ENCODE measurements at regions not wholly inside any gene's neighbourhood (a gene's known extent, or its start where the extent isn't known, plus 50 kb on each side); places are given as distances from the start of the nearest gene placed in this dataset.
"Not testable (repeated sequence)": the region's sequence is repeated elsewhere in the genome, so short reads cannot be mapped to it uniquely, and the experiment has no call there.

GRCh38 chr9:31045810-31046209, 1338.6 kb upstream of the ACO1 start:
- FAIRE-seq (no peak), DNase-seq (ENCODE audit: extremely low read depth in 1 of 4, low spot score in 3 of 4) (no peak), ATAC-seq (no peak)
- POLR2A ChIA-PET, result no interaction called here
- BruUV-seq (replicated peaks), result no TSS peak
- H2AFZ ChIP-seq (ENCODE audit: low read depth, low read length), result no peak overlapping the region
- TF ChIP-seq HIVEP1 (CRISPR knock-in tag; IDR thresholded peaks at IDR 0.05) (no peak), MYBL2 (IDR thresholded peaks at IDR 0.05; ENCODE audit: low read depth) (no peak), MYBL2 (CRISPR knock-in tag; IDR thresholded peaks at IDR 0.05; ENCODE audit: borderline replicate concordance) (no peak), KDM5B (IDR thresholded peaks at IDR 0.05; ENCODE audit: insufficient replicate concordance, low read depth, low read length) (no peak), TSHZ1 (CRISPR knock-in tag; IDR thresholded peaks at IDR 0.05) (no peak), ZNF134 (CRISPR knock-in tag; conservative IDR thresholded peaks at IDR 0.05) (no peak), ZKSCAN3 (CRISPR knock-in tag; IDR thresholded peaks at IDR 0.05) (no peak), YBX1 (IDR thresholded peaks at IDR 0.05) (no peak), CHAMP1 (IDR thresholded peaks at IDR 0.05) (no peak)
- no CpG with 5 or more reads among the region's 1 CpG for WGBS (ENCODE audit: insufficient coverage, low coverage, missing lambda C conversion rate)
- no peak overlapping the region for H3K9ac ChIP-seq (ENCODE audit: insufficient read depth in 1 of 2, low read depth in 2 of 2, low read length in 2 of 2)
- H4K20me1 ChIP-seq (replicated peaks; ENCODE audit: control insufficient read depth, insufficient read depth, low read length), result no peaks in the 10 kb centered on the region
- in situ Hi-C loops (cut with MboI) (no loop called here), intact Hi-C loops (cut with micrococcal nuclease) (no loop called here)
- no peaks in the 10 kb centered on the region for H3K79me2 ChIP-seq (ENCODE audit: control insufficient read depth, insufficient read depth, low read length)
- H3K4me3 ChIP-seq, result no peak overlapping the region
- H3K4me1 ChIP-seq (replicated peaks in 1 of 2; ENCODE audit: control insufficient read depth in 2 of 2, insufficient read depth in 2 of 2, low read length in 2 of 2), result no peaks in the 10 kb centered on the region
- no peaks in the 10 kb centered on the region for H3K36me3 ChIP-seq (ENCODE audit: control insufficient read depth, insufficient read depth, low read length)
- no peaks in the 10 kb centered on the region for H3K9me1 ChIP-seq (ENCODE audit: control insufficient read depth, insufficient read depth, low read length)
- H3K27me3 ChIP-seq (ENCODE audit: control insufficient read depth in 2 of 2, insufficient read depth in 2 of 2, low read length in 2 of 2), result no peaks in the 10 kb centered on the region
- CTCF ChIA-PET (ENCODE audit: low intra/inter-chr PET ratio), result no interaction called here
- H3K9me3 ChIP-seq (replicated peaks; ENCODE audit: control insufficient read depth, insufficient read depth, low read depth, low read length), result no peaks in the 10 kb centered on the region
- H3K4me2 ChIP-seq (ENCODE audit: insufficient read depth, low read length), result no peak overlapping the region
- H3K27ac ChIP-seq (ENCODE audit: extremely low read depth, low read depth, low read length), result no peak overlapping the region

GRCh38 chr9:31061592-31061991, 1322.9 kb upstream of the ACO1 start:
- H3K4me2 ChIP-seq (ENCODE audit: insufficient read depth, low read length); DNase-seq (ENCODE audit: extremely low read depth in 1 of 4, low spot score in 3 of 4); H3K4me1 ChIP-seq (replicated peaks in 1 of 2; ENCODE audit: control insufficient read depth in 2 of 2, insufficient read depth in 2 of 2, low read length in 2 of 2); H3K9me3 ChIP-seq (replicated peaks; ENCODE audit: control insufficient read depth, insufficient read depth, low read depth, low read length); ATAC-seq; BruUV-seq (replicated peaks); H2AFZ ChIP-seq (ENCODE audit: low read depth, low read length); intact Hi-C loops (cut with micrococcal nuclease); POLR2A ChIA-PET; H3K9me1 ChIP-seq (ENCODE audit: control insufficient read depth, insufficient read depth, low read length); H4K20me1 ChIP-seq (replicated peaks; ENCODE audit: control insufficient read depth, insufficient read depth, low read length); CTCF ChIA-PET (ENCODE audit: low intra/inter-chr PET ratio); H3K27me3 ChIP-seq (ENCODE audit: control insufficient read depth in 2 of 2, insufficient read depth in 2 of 2, low read length in 2 of 2); H3K36me3 ChIP-seq (ENCODE audit: control insufficient read depth, insufficient read depth, low read length); H3K4me3 ChIP-seq; H3K79me2 ChIP-seq (ENCODE audit: control insufficient read depth, insufficient read depth, low read length); H3K27ac ChIP-seq (ENCODE audit: extremely low read depth, low read depth, low read length); FAIRE-seq; in situ Hi-C loops (cut with MboI); H3K9ac ChIP-seq (ENCODE audit: insufficient read depth in 1 of 2, low read depth in 2 of 2, low read length in 2 of 2): not testable (repeated sequence)
- WGBS (ENCODE audit: insufficient coverage, low coverage, missing lambda C conversion rate), result no CpG with 5 or more reads among the region's 15 CpGs

Measured in K562 (cell line).